CD4-positive, alpha-beta T cell treated with Interleukin-1 beta for 1 hour (primary cell): ENCODE measurements at regions not wholly inside any gene's neighbourhood (a gene's known extent, or its start where the extent isn't known, plus 50 kb on each side); places are given as distances from the start of the nearest gene placed in this dataset.

Experiments
- DNase-seq, 2 donors: peaks; one replicate each; pipeline ENCODE4 v3.0.0-alpha.2; 2020 to 2022

GRCh38 chr1:213914392-213914791 lies 73.4 kb upstream of the PROX1 start:
- no peak for DNase-seq

- DNase-seq, result no peak
These were observed 66.5 kb upstream of the PROX1 start for GRCh38 chr1:213921311-213921710.

GRCh38 chr1:213921712-213922111 lies 66.1 kb upstream of the PROX1 start:
- no peak for DNase-seq

- DNase-seq, result no peak
These were observed 62.1 kb upstream of the PROX1 start for GRCh38 chr1:213925531-213926182.

GRCh38 chr1:213927846-213928245 lies 59.9 kb upstream of the PROX1 start:
- no peak for DNase-seq

- no peak for DNase-seq
These were observed 58.4 kb upstream of the PROX1 start for GRCh38 chr1:213929398-213929797.

GRCh38 chr1:213931836-213932235 lies 55.9 kb upstream of the PROX1 start:
- DNase-seq, result no peak

GRCh38 chr1:213933336-213933735 lies 54.4 kb upstream of the PROX1 start:
- DNase-seq, result no peak

GRCh38 chr1:213934649-213935048 lies 53.1 kb upstream of the PROX1 start:
- no peak for DNase-seq

GRCh38 chr1:213936571-213936970 lies 51.2 kb upstream of the PROX1 start:
- no peak for DNase-seq
